H1 (cell line): ENCODE measurements at regions not wholly inside any gene's neighbourhood (a gene's known extent, or its start where the extent isn't known, plus 50 kb on each side); places are given as distances from the start of the nearest gene placed in this dataset.

Source experiments
- BRCA1 ChIP-seq: IDR thresholded peaks from 2 replicates; pipeline ENCODE4 v1.6.1; 2012; ENCODE audit warnings: low read depth, low read length, improper control_type of control experiment
- CHD2 ChIP-seq: IDR thresholded peaks from 2 replicates; pipeline ENCODE4 v1.6.1; 2012; ENCODE audit warnings: low read length, improper control_type of control experiment
- HDAC6 ChIP-seq: IDR thresholded peaks from one replicate; pipeline ENCODE4 v1.7.1; 2012; ENCODE audit warnings: low read depth, mild to moderate bottlenecking, inconsistent platforms, low read length, moderate library complexity
- POLR2AphosphoS5 ChIP-seq: IDR thresholded peaks from 2 replicates; pipeline ENCODE4 v1.6.1; 2011; ENCODE audit warnings: low read depth, low read length
- RNF2 ChIP-seq: fragments of 200-900, 300-1000 bp; sonication (generic); IDR thresholded peaks from 2 replicates; pipeline ENCODE4 v1.7.1; 2016; ENCODE audit warnings: borderline replicate concordance, low read depth, mild to moderate bottlenecking, antibody characterized with exemption, low read length; ENCODE audit not compliant: poor library complexity, severe bottlenecking; ENCODE audit errors: missing control alignments
- SAP30 ChIP-seq: fragments of 300-600 bp; sonication (generic); IDR thresholded peaks from 2 replicates; pipeline ENCODE4 v1.7.1; 2012; ENCODE audit warnings: low read length, moderate library complexity, mild to moderate bottlenecking, inconsistent platforms; ENCODE audit not compliant: insufficient read depth, insufficient replicate concordance
- TAF1 ChIP-seq: IDR thresholded peaks from 2 replicates; pipeline ENCODE4 v1.6.1; 2011; ENCODE audit warnings: mild to moderate bottlenecking, low read depth, low read length
- YY1 ChIP-seq: IDR thresholded peaks from 2 replicates; pipeline ENCODE4 v1.6.1; 2011; ENCODE audit warnings: low read depth, mild to moderate bottlenecking, low read length

GRCh38 chr1:98355656-98356383, 305.7 kb upstream of the SNX7 start (continued):
- TF ChIP-seq HDAC6: no peak
- no peak for TF ChIP-seq SAP30
- no peak for TF ChIP-seq CHD2
- no peak for TF ChIP-seq BRCA1
- no peak for TF ChIP-seq POLR2AphosphoS5
- TF ChIP-seq YY1: no peak
- no peak for TF ChIP-seq TAF1
- TF ChIP-seq RNF2: no peak
- TF ChIP-seq, all 59 proteins: peak for 0
